ENCODE measurements at regions not wholly inside any gene's neighbourhood (a gene's known extent, or its start where the extent isn't known, plus 50 kb on each side); places are given as distances from the start of the nearest gene placed in this dataset.

GRCh38 chr2:180753809-180754761 is 226.3 kb upstream of the UBE2E3 start:
- no peak overlapping the region for H3K4me3 ChIP-seq (ENCODE audit: control insufficient read depth, low read depth, low read length)
- DNase-seq (ENCODE audit: low read depth), result no peak
- no peak for TF ChIP-seq CTCF (IDR thresholded peaks at IDR 0.05; ENCODE audit: control insufficient read depth, insufficient read depth, low read depth, low read length, missing control alignments)

- H3K4me3 ChIP-seq (ENCODE audit: control insufficient read depth, low read depth, low read length), result no peak overlapping the region
- no peak for TF ChIP-seq CTCF (IDR thresholded peaks at IDR 0.05; ENCODE audit: control insufficient read depth, insufficient read depth, low read depth, low read length, missing control alignments)
- no peak for DNase-seq (ENCODE audit: low read depth)
Observed at GRCh38 chr2:180751306-180751920, 229.0 kb upstream of the UBE2E3 start.

GRCh38 chr2:180747728-180748127 is 232.7 kb upstream of the UBE2E3 start:
- DNase-seq (ENCODE audit: low read depth), result no peak
- TF ChIP-seq CTCF (IDR thresholded peaks at IDR 0.05; ENCODE audit: control insufficient read depth, insufficient read depth, low read depth, low read length, missing control alignments), result no peak
- H3K4me3 ChIP-seq (ENCODE audit: control insufficient read depth, low read depth, low read length), result no peak overlapping the region

- no peak for DNase-seq (ENCODE audit: low read depth)
- no peak overlapping the region for H3K4me3 ChIP-seq (ENCODE audit: control insufficient read depth, low read depth, low read length)
- TF ChIP-seq CTCF (IDR thresholded peaks at IDR 0.05; ENCODE audit: control insufficient read depth, insufficient read depth, low read depth, low read length, missing control alignments), result no peak
Observed at GRCh38 chr2:180743401-180743800, 237.0 kb upstream of the UBE2E3 start.

- no peak for DNase-seq (ENCODE audit: low read depth)
- TF ChIP-seq CTCF (IDR thresholded peaks at IDR 0.05; ENCODE audit: control insufficient read depth, insufficient read depth, low read depth, low read length, missing control alignments), result no peak
- no peak overlapping the region for H3K4me3 ChIP-seq (ENCODE audit: control insufficient read depth, low read depth, low read length)
Observed at GRCh38 chr2:180742801-180743200, 237.6 kb upstream of the UBE2E3 start.

GRCh38 chr2:180739070-180739469 is 241.3 kb upstream of the UBE2E3 start:
- DNase-seq (ENCODE audit: low read depth), result no peak
- H3K4me3 ChIP-seq (ENCODE audit: control insufficient read depth, low read depth, low read length), result no peak overlapping the region
- no peak for TF ChIP-seq CTCF (IDR thresholded peaks at IDR 0.05; ENCODE audit: control insufficient read depth, insufficient read depth, low read depth, low read length, missing control alignments)
